ENCODE measurements at regions not wholly inside any gene's neighbourhood (a gene's known extent, or its start where the extent isn't known, plus 50 kb on each side); places are given as distances from the start of the nearest gene placed in this dataset.

GRCh38 chr7:130985361-130985760 lies 251.4 kb upstream of the KLF14 start:
- TF ChIP-seq POLR2A (IDR thresholded peaks at IDR 0.05; ENCODE audit: borderline replicate concordance, extremely low read depth, insufficient read depth, insufficient read length) (no peak), JUND (IDR thresholded peaks at IDR 0.05) (no peak), EZH2 (IDR thresholded peaks at IDR 0.05) (no peak)
- TF ChIP-seq, protein P1, sequence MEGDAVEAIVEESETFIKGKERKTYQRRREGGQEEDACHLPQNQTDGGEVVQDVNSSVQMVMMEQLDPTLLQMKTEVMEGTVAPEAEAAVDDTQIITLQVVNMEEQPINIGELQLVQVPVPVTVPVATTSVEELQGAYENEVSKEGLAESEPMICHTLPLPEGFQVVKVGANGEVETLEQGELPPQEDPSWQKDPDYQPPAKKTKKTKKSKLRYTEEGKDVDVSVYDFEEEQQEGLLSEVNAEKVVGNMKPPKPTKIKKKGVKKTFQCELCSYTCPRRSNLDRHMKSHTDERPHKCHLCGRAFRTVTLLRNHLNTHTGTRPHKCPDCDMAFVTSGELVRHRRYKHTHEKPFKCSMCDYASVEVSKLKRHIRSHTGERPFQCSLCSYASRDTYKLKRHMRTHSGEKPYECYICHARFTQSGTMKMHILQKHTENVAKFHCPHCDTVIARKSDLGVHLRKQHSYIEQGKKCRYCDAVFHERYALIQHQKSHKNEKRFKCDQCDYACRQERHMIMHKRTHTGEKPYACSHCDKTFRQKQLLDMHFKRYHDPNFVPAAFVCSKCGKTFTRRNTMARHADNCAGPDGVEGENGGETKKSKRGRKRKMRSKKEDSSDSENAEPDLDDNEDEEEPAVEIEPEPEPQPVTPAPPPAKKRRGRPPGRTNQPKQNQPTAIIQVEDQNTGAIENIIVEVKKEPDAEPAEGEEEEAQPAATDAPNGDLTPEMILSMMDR (IDR thresholded peaks at IDR 0.05 in 2 of 3, conservative IDR thresholded peaks at IDR 0.05 in 1 of 3; ENCODE audit: borderline replicate concordance in 1 of 3, insufficient read depth in 1 of 3, low read depth in 2 of 3, low read length in 2 of 3), result no peak
- TF ChIP-seq, protein P2, sequence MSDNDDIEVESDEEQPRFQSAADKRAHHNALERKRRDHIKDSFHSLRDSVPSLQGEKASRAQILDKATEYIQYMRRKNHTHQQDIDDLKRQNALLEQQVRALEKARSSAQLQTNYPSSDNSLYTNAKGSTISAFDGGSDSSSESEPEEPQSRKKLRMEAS (IDR thresholded peaks at IDR 0.05), result no peak
